ENCODE measurements at regions not wholly inside any gene's neighbourhood (a gene's known extent, or its start where the extent isn't known, plus 50 kb on each side); places are given as distances from the start of the nearest gene placed in this dataset.
"Not testable (repeated sequence)": the region's sequence is repeated elsewhere in the genome, so short reads cannot be mapped to it uniquely, and the experiment has no call there.

GRCh38 chr20:52424357-52424942 is 232.9 kb upstream of the ZFP64 start:
- DNase-seq: not testable (repeated sequence)

GRCh38 chr20:52423536-52424140 is 232.1 kb upstream of the ZFP64 start:
- not testable (repeated sequence) for DNase-seq

- no peak for DNase-seq
Observed at GRCh38 chr20:52422574-52423336, 231.2 kb upstream of the ZFP64 start.

GRCh38 chr20:52420805-52421204 is 229.2 kb upstream of the ZFP64 start:
- DNase-seq: no peak

- DNase-seq: no peak
Observed at GRCh38 chr20:52419205-52419604, 227.6 kb upstream of the ZFP64 start.

- DNase-seq: no peak
Observed at GRCh38 chr20:52416953-52417352, 225.4 kb upstream of the ZFP64 start.

- DNase-seq: no peak
Observed at GRCh38 chr20:52411611-52412010, 220.0 kb upstream of the ZFP64 start.

- no peak for DNase-seq
Observed at GRCh38 chr20:52410731-52411234, 219.2 kb upstream of the ZFP64 start.

- DNase-seq: peak; percentile 55
Observed at GRCh38 chr20:52410182-52410647, 218.6 kb upstream of the ZFP64 start.

GRCh38 chr20:52405986-52406385 is 214.4 kb upstream of the ZFP64 start:
- DNase-seq: no peak

- no peak for DNase-seq
Observed at GRCh38 chr20:52405417-52405816, 213.8 kb upstream of the ZFP64 start.

- no peak for DNase-seq
Observed at GRCh38 chr20:52404671-52405070, 213.1 kb upstream of the ZFP64 start.

- DNase-seq: no peak
Observed at GRCh38 chr20:52402950-52403349, 211.4 kb upstream of the ZFP64 start.

GRCh38 chr20:52402514-52402913 is 210.9 kb upstream of the ZFP64 start:
- DNase-seq: no peak

GRCh38 chr20:52401431-52401830 is 209.9 kb upstream of the ZFP64 start:
- DNase-seq: no peak

- DNase-seq: no peak
Observed at GRCh38 chr20:52399352-52399751, 207.8 kb upstream of the ZFP64 start.

GRCh38 chr20:52389606-52390005 is 198.0 kb upstream of the ZFP64 start:
- no peak for DNase-seq

- DNase-seq: no peak
Observed at GRCh38 chr20:52383995-52384621, 192.5 kb upstream of the ZFP64 start.

GRCh38 chr20:52382933-52383332 is 191.4 kb upstream of the ZFP64 start:
- no peak for DNase-seq

GRCh38 chr20:52379723-52380336 is 188.3 kb upstream of the ZFP64 start:
- DNase-seq: peak; percentile 50

GRCh38 chr20:52372169-52372568 is 180.6 kb upstream of the ZFP64 start:
- no peak for DNase-seq

- no peak for DNase-seq
Observed at GRCh38 chr20:52365688-52366087, 174.1 kb upstream of the ZFP64 start.

- no peak for DNase-seq
Observed at GRCh38 chr20:52364405-52364804, 172.8 kb upstream of the ZFP64 start.
